ENCODE measurements at regions not wholly inside any gene's neighbourhood (a gene's known extent, or its start where the extent isn't known, plus 50 kb on each side); places are given as distances from the start of the nearest gene placed in this dataset.

- CTCF ChIA-PET: interaction anchor here (0.6 kb wide), 1 partner anchor 379 kb away, joined by 4 read pairs; no protein-coding TSS in a partner anchor
Observed at GRCh38 chr15:37262922-37263608, 162.7 kb upstream of the MEIS2 start.

GRCh38 chr15:37289109-37289765 lies 188.9 kb upstream of the MEIS2 start:
- no peaks in the 10 kb centered on the region for H3K4me1 ChIP-seq (ENCODE audit: control insufficient read depth, insufficient read depth, low read length)
- no peak overlapping the region for H3K27ac ChIP-seq (ENCODE audit: low read length)
- intact Hi-C loops (cut with micrococcal nuclease; ENCODE audit: unreplicated experiment): no loop called here
- CTCF ChIA-PET: no interaction called here
- in situ Hi-C loops (cut with HindIII; ENCODE audit: low pct_unique_long_range_greater_than_20kb, low sequenced_read_pairs): no loop called here
- H3K27me3 ChIP-seq (ENCODE audit: control insufficient read depth, insufficient read depth, low read length): no peaks in the 10 kb centered on the region
- no peak for TF ChIP-seq TCF7L2 (IDR thresholded peaks at IDR 0.05; ENCODE audit: low read depth, low read length)
- no peak for TF ChIP-seq POLR2AphosphoS5 (IDR thresholded peaks at IDR 0.05; ENCODE audit: low read depth, low read length)
- TF ChIP-seq, protein P1, sequence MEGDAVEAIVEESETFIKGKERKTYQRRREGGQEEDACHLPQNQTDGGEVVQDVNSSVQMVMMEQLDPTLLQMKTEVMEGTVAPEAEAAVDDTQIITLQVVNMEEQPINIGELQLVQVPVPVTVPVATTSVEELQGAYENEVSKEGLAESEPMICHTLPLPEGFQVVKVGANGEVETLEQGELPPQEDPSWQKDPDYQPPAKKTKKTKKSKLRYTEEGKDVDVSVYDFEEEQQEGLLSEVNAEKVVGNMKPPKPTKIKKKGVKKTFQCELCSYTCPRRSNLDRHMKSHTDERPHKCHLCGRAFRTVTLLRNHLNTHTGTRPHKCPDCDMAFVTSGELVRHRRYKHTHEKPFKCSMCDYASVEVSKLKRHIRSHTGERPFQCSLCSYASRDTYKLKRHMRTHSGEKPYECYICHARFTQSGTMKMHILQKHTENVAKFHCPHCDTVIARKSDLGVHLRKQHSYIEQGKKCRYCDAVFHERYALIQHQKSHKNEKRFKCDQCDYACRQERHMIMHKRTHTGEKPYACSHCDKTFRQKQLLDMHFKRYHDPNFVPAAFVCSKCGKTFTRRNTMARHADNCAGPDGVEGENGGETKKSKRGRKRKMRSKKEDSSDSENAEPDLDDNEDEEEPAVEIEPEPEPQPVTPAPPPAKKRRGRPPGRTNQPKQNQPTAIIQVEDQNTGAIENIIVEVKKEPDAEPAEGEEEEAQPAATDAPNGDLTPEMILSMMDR (IDR thresholded peaks at IDR 0.05): peak; percentile 15; the same call in 1 of the 2 replicates
- no peak for TF ChIP-seq SIN3A (IDR thresholded peaks at IDR 0.05; ENCODE audit: borderline replicate concordance, insufficient read depth, low read depth, low read length)
- TF ChIP-seq REST (IDR thresholded peaks at IDR 0.05; ENCODE audit: insufficient read depth in 1 of 2, low read depth in 2 of 2, low read length in 1 of 2): no peak
- DNase-seq (ENCODE audit: low read depth, low spot score) (no peak), ATAC-seq (no peak)
- H3K9me3 ChIP-seq (ENCODE audit: control insufficient read depth, insufficient read depth, low read depth, low read length): no peaks in the 10 kb centered on the region; the same call in 1 of the 2 replicates
- no peak overlapping the region for H3K4me3 ChIP-seq (ENCODE audit: low read depth in 2 of 2, low read length in 2 of 2)
- BruUV-seq (replicated peaks): no TSS peak
- POLR2A ChIA-PET: no interaction called here
- no peaks in the 10 kb centered on the region for H3K36me3 ChIP-seq (ENCODE audit: control insufficient read depth, insufficient read depth, low read length)

More at GRCh38 chr15:37262922-37263608, 162.7 kb upstream of the MEIS2 start:
- Histone ChIP-seq H3K36me3 (ENCODE audit: control insufficient read depth, insufficient read depth, low read length) (no peaks in the 10 kb centered on the region), H3K4me3 (ENCODE audit: low read depth in 2 of 2, low read length in 2 of 2) (no peak overlapping the region), H3K9me3 (ENCODE audit: control insufficient read depth, insufficient read depth, low read depth, low read length) (no peaks in the 10 kb centered on the region; the same call in 1 of the 2 replicates), H3K4me1 (ENCODE audit: control insufficient read depth, insufficient read depth, low read length) (no peaks in the 10 kb centered on the region), H3K27me3 (ENCODE audit: control insufficient read depth, insufficient read depth, low read length) (no peaks in the 10 kb centered on the region), H3K27ac (ENCODE audit: low read length) (no peak overlapping the region)
- ATAC-seq: no peak
- intact Hi-C loops (cut with micrococcal nuclease; ENCODE audit: unreplicated experiment): no loop called here
- no TSS peak for BruUV-seq (replicated peaks)
- in situ Hi-C loops (cut with HindIII; ENCODE audit: low pct_unique_long_range_greater_than_20kb, low sequenced_read_pairs): no loop called here
- DNase-seq (ENCODE audit: low read depth, low spot score): no peak
- TF ChIP-seq TCF7L2 (IDR thresholded peaks at IDR 0.05; ENCODE audit: low read depth, low read length) (no peak), REST (IDR thresholded peaks at IDR 0.05; ENCODE audit: insufficient read depth in 1 of 2, low read depth in 2 of 2, low read length in 1 of 2) (no peak), POLR2AphosphoS5 (IDR thresholded peaks at IDR 0.05; ENCODE audit: low read depth, low read length) (no peak), SIN3A (IDR thresholded peaks at IDR 0.05; ENCODE audit: borderline replicate concordance, insufficient read depth, low read depth, low read length) (no peak)
- TF ChIP-seq, protein P1 (IDR thresholded peaks at IDR 0.05): no peak
- POLR2A ChIA-PET: no interaction called here

All from Panc1 (cell line).